ENCODE measurements at regions not wholly inside any gene's neighbourhood (a gene's known extent, or its start where the extent isn't known, plus 50 kb on each side); places are given as distances from the start of the nearest gene placed in this dataset.

- Mint-ChIP-seq H3K27me3 (ENCODE audit: low read depth in 3 of 3) (peaks cover 0 to 3% (median 0%) of the 10 kb centered on the region in 3 donors), H3K4me1 (no peaks in the 10 kb centered on the region), H3K4me3 (no peak overlapping the region), H3K27ac (no peak overlapping the region), H3K9me3 (peaks cover 0 to 6% (median 3%) of the 10 kb centered on the region in 6 donors), H3K36me3 (no peaks in the 10 kb centered on the region)
- DNase-seq, result no peak
Observed at GRCh38 chr5:93151121-93151520, 429.9 kb downstream of the NR2F1-AS1 start.

- no peak for DNase-seq
- Mint-ChIP-seq H3K27ac (no peak overlapping the region), H3K27me3 (ENCODE audit: low read depth in 3 of 3) (peaks cover 0 to 1% (median 0%) of the 10 kb centered on the region in 3 donors), H3K4me1 (no peaks in the 10 kb centered on the region), H3K4me3 (no peak overlapping the region), H3K9me3 (peaks cover under 1 to 7% (median 4%) of the 10 kb centered on the region in 6 donors), H3K36me3 (peaks cover 0 to under 1% (median 0%) of the 10 kb centered on the region in 3 donors)
Observed at GRCh38 chr5:93150311-93151012, 430.6 kb downstream of the NR2F1-AS1 start.

- Mint-ChIP-seq H3K9me3 (peaks cover 3 to 10% (median 9%) of the 10 kb centered on the region in 6 donors), H3K4me1 (no peaks in the 10 kb centered on the region), H3K27me3 (ENCODE audit: low read depth in 3 of 3) (peaks cover 0 to 3% (median 0%) of the 10 kb centered on the region in 3 donors), H3K4me3 (no peak overlapping the region), H3K27ac (no peak overlapping the region), H3K36me3 (peaks cover 0 to 4% (median 0%) of the 10 kb centered on the region in 3 donors)
- no peak for DNase-seq
Observed at GRCh38 chr5:93145767-93146166, 435.3 kb downstream of the NR2F1-AS1 start.

GRCh38 chr5:93145019-93145418 lies 436.0 kb downstream of the NR2F1-AS1 start:
- Mint-ChIP-seq H3K27ac (no peak overlapping the region), H3K4me3 (no peak overlapping the region), H3K27me3 (ENCODE audit: low read depth in 3 of 3) (peaks cover 0 to 3% (median 0%) of the 10 kb centered on the region in 3 donors), H3K4me1 (no peaks in the 10 kb centered on the region), H3K36me3 (peaks cover 0 to 4% (median 0%) of the 10 kb centered on the region in 3 donors), H3K9me3 (peaks cover 3 to 15% (median 9%) of the 10 kb centered on the region in 6 donors)
- no peak for DNase-seq

- H3K4me3 Mint-ChIP-seq, result no peak overlapping the region
Observed at GRCh38 chr5:93141969-93142368, 439.1 kb downstream of the NR2F1-AS1 start.

GRCh38 chr5:93130624-93131490 lies 450.2 kb downstream of the NR2F1-AS1 start:
- peaks cover 0 to 13% (median 0%) of the 10 kb centered on the region in 6 donors for H3K9me3 Mint-ChIP-seq
- DNase-seq, result no peak
- no peak overlapping the region for H3K27ac Mint-ChIP-seq
- no peaks in the 10 kb centered on the region for H3K36me3 Mint-ChIP-seq
- no peak overlapping the region for H3K4me3 Mint-ChIP-seq
- H3K4me1 Mint-ChIP-seq, result no peaks in the 10 kb centered on the region
- H3K27me3 Mint-ChIP-seq (ENCODE audit: low read depth in 3 of 3), result no peaks in the 10 kb centered on the region

More at GRCh38 chr5:93141969-93142368, 439.1 kb downstream of the NR2F1-AS1 start:
- Mint-ChIP-seq H3K4me1 (no peaks in the 10 kb centered on the region), H3K27me3 (ENCODE audit: low read depth in 3 of 3) (peaks cover 0 to 3% (median 0%) of the 10 kb centered on the region in 3 donors), H3K27ac (no peak overlapping the region), H3K36me3 (peaks cover 0 to 4% (median 0%) of the 10 kb centered on the region in 3 donors), H3K9me3 (peaks cover 4 to 25% (median 10%) of the 10 kb centered on the region in 6 donors)
- no peak for DNase-seq

- DNase-seq, result no peak
- Mint-ChIP-seq H3K27ac (no peak overlapping the region), H3K9me3 (peaks cover 0 to 7% (median 0%) of the 10 kb centered on the region in 6 donors), H3K4me1 (no peaks in the 10 kb centered on the region), H3K36me3 (no peaks in the 10 kb centered on the region), H3K27me3 (ENCODE audit: low read depth in 3 of 3) (no peaks in the 10 kb centered on the region), H3K4me3 (no peak overlapping the region)
Observed at GRCh38 chr5:93126634-93127033, 454.4 kb downstream of the NR2F1-AS1 start.

GRCh38 chr5:93123127-93123526 lies 457.9 kb downstream of the NR2F1-AS1 start:
- Mint-ChIP-seq H3K36me3 (no peaks in the 10 kb centered on the region), H3K27ac (no peak overlapping the region), H3K4me1 (no peaks in the 10 kb centered on the region), H3K27me3 (ENCODE audit: low read depth in 3 of 3) (no peaks in the 10 kb centered on the region), H3K9me3 (peaks cover 0 to 3% (median 0%) of the 10 kb centered on the region in 6 donors), H3K4me3 (no peak overlapping the region)
- no peak for DNase-seq

GRCh38 chr5:93122446-93122845 lies 458.6 kb downstream of the NR2F1-AS1 start:
- Mint-ChIP-seq H3K9me3 (peaks cover 0 to 6% (median 0%) of the 10 kb centered on the region in 6 donors), H3K27me3 (ENCODE audit: low read depth in 3 of 3) (no peaks in the 10 kb centered on the region), H3K4me1 (no peaks in the 10 kb centered on the region), H3K36me3 (no peaks in the 10 kb centered on the region), H3K27ac (no peak overlapping the region), H3K4me3 (no peak overlapping the region)
- DNase-seq, result no peak

- Mint-ChIP-seq H3K9me3 (peaks cover 0 to 6% (median 2%) of the 10 kb centered on the region in 6 donors), H3K4me1 (no peaks in the 10 kb centered on the region), H3K4me3 (no peak overlapping the region), H3K27ac (no peak overlapping the region), H3K27me3 (ENCODE audit: low read depth in 3 of 3) (no peaks in the 10 kb centered on the region), H3K36me3 (no peaks in the 10 kb centered on the region)
- DNase-seq, result no peak
Observed at GRCh38 chr5:93120771-93121170, 460.2 kb downstream of the NR2F1-AS1 start.

GRCh38 chr5:93120051-93120450 lies 461.0 kb downstream of the NR2F1-AS1 start:
- H3K9me3 Mint-ChIP-seq, result peaks cover 0 to 6% (median 2%) of the 10 kb centered on the region in 6 donors
- no peak overlapping the region for H3K27ac Mint-ChIP-seq
- H3K4me3 Mint-ChIP-seq, result no peak overlapping the region
- no peaks in the 10 kb centered on the region for H3K4me1 Mint-ChIP-seq
- no peaks in the 10 kb centered on the region for H3K27me3 Mint-ChIP-seq (ENCODE audit: low read depth in 3 of 3)
- H3K36me3 Mint-ChIP-seq, result no peaks in the 10 kb centered on the region
- DNase-seq, result no peak

GRCh38 chr5:93117751-93118531 lies 463.1 kb downstream of the NR2F1-AS1 start:
- Mint-ChIP-seq H3K27ac (no peak overlapping the region), H3K36me3 (no peaks in the 10 kb centered on the region), H3K27me3 (ENCODE audit: low read depth in 3 of 3) (no peaks in the 10 kb centered on the region), H3K9me3 (peaks cover 0 to 6% (median 2%) of the 10 kb centered on the region in 6 donors), H3K4me1 (no peaks in the 10 kb centered on the region), H3K4me3 (no peak overlapping the region)
- DNase-seq, result no peak

GRCh38 chr5:93107805-93108520 lies 473.1 kb downstream of the NR2F1-AS1 start:
- Mint-ChIP-seq H3K36me3 (no peaks in the 10 kb centered on the region), H3K27ac (no peak overlapping the region), H3K9me3 (peaks cover 2 to 16% (median 5%) of the 10 kb centered on the region in 6 donors), H3K4me3 (no peak overlapping the region), H3K4me1 (no peaks in the 10 kb centered on the region), H3K27me3 (ENCODE audit: low read depth in 3 of 3) (no peaks in the 10 kb centered on the region)
- no peak for DNase-seq

Measured in immature natural killer cell (primary cell).